H1 (cell line): ENCODE measurements at regions not wholly inside any gene's neighbourhood (a gene's known extent, or its start where the extent isn't known, plus 50 kb on each side); places are given as distances from the start of the nearest gene placed in this dataset.

ENCODE experiments used
- CTCF ChIA-PET: fragments of 300-600 bp; sonication (Branson Sonifier 250); formaldehyde crosslinking; loops from one replicate; lab custom pipeline; 2021; ENCODE audit not compliant: partially characterized antibody; lab: Charles Lee
- POLR2A ChIA-PET: fragments of 300-600 bp; sonication (Branson Sonifier 250); formaldehyde crosslinking; loops from one replicate; lab custom pipeline; 2021; ENCODE audit warnings: inconsistent platforms; ENCODE audit not compliant: partially characterized antibody; lab: Charles Lee
- DNase-seq, 2 experiments: peaks; one replicate each; pipeline versions ENCODE4 v3.0.0 to v3.0.0-alpha.2; 2010 to 2022; ENCODE audit warnings: low spot score in 2 of 2, low read depth in 1 of 2, mixed read lengths in 1 of 2
- FAIRE-seq: peaks from 2 replicates; lab custom pipeline; 2011; peaks lifted over from hg19 to GRCh38; lab: Jason Lieb, UNC
- H2AFZ ChIP-seq: 2 replicates; pipeline ENCODE4 v1.8.1; 2012; ENCODE audit warnings: low read length, inconsistent platforms
- H2AK5ac ChIP-seq: 2 replicates; pipeline ENCODE4 v1.6.1; 2013; ENCODE audit warnings: low read depth, low read length
- H2BK120ac ChIP-seq: replicated peaks from 2 replicates; pipeline ENCODE3; 2013; ENCODE audit warnings: low read depth, low read length, inconsistent platforms
- H2BK12ac ChIP-seq: 2 replicates; pipeline ENCODE4 v1.6.1; 2013; ENCODE audit warnings: low read depth, low read length
- H2BK15ac ChIP-seq: 2 replicates; pipeline ENCODE4 v1.6.1; 2013; ENCODE audit warnings: low read length
- H2BK20ac ChIP-seq: 2 replicates; pipeline ENCODE4 v1.6.1; 2013; ENCODE audit warnings: low read length
- H2BK5ac ChIP-seq: 2 replicates; pipeline ENCODE4 v1.6.1; 2013; ENCODE audit warnings: low read depth, low read length
- H3K14ac ChIP-seq: 2 replicates; pipeline ENCODE4 v1.6.1; 2013; ENCODE audit warnings: inconsistent platforms; ENCODE audit not compliant: insufficient read length
- H3K18ac ChIP-seq: 2 replicates; pipeline ENCODE4 v1.6.1; 2013; ENCODE audit warnings: low read length; ENCODE audit errors: extremely low read depth
- H3K23ac ChIP-seq: 2 replicates; pipeline ENCODE4 v1.6.1; 2013; ENCODE audit warnings: inconsistent platforms; ENCODE audit not compliant: insufficient read length
- H3K23me2 ChIP-seq: 2 replicates; pipeline ENCODE4 v1.6.1; 2013; ENCODE audit warnings: low read depth, low read length
- H3K27ac ChIP-seq: 2 replicates; pipeline ENCODE4 v1.6.1; 2011; ENCODE audit warnings: low read depth, low read length, inconsistent platforms
- H3K27me3 ChIP-seq, 4 experiments: replicated peaks in 1 of 4; 1 replicate in 1 of 4; 2 replicates in 3 of 4; pipeline versions ENCODE4 v1.6.1 to v1.8.1; 2011 to 2013; ENCODE audit warnings: low read length in 3 of 4, mild to moderate bottlenecking in 3 of 4, inconsistent platforms in 2 of 4, mixed read lengths in 2 of 4, moderate library complexity in 1 of 4; ENCODE audit not compliant: control insufficient read depth in 3 of 4, insufficient read depth in 3 of 4; ENCODE audit errors: extremely low read depth in 1 of 4
- H3K36me3 ChIP-seq, 4 experiments: 2 replicates each; pipeline versions ENCODE4 v1.6.1 to v1.8.1; 2011 to 2013; ENCODE audit warnings: mild to moderate bottlenecking in 4 of 4, low read length in 3 of 4, moderate library complexity in 2 of 4, control low read depth in 1 of 4, inconsistent platforms in 1 of 4; ENCODE audit not compliant: insufficient read depth in 4 of 4, control insufficient read depth in 2 of 4
- H3K4ac ChIP-seq: replicated peaks from 2 replicates; pipeline ENCODE3; 2013; ENCODE audit warnings: low read length, low read depth, mixed read lengths, inconsistent platforms; ENCODE audit not compliant: insufficient read length
- H3K4me1 ChIP-seq, 4 experiments: replicated peaks in 1 of 4; 1 replicate in 1 of 4; 2 replicates in 3 of 4; pipeline versions ENCODE4 v1.6.1 to v1.8.1; 2011 to 2013; ENCODE audit warnings: low read length in 3 of 4, inconsistent platforms in 2 of 4, mixed read lengths in 1 of 4; ENCODE audit not compliant: insufficient read depth in 4 of 4, control insufficient read depth in 3 of 4
- H3K4me2 ChIP-seq, 2 experiments: 2 replicates each; pipeline versions ENCODE4 v1.6.1 to v1.8.1; 2011 to 2013; ENCODE audit warnings: low read depth in 2 of 2, low read length in 2 of 2, control low read depth in 1 of 2, inconsistent platforms in 1 of 2, mild to moderate bottlenecking in 1 of 2; ENCODE audit not compliant: insufficient read depth in 1 of 2
- H3K4me3 ChIP-seq, 4 experiments: fragments of 200-600, 300-600 bp in 1 of 4; sonication (generic), shearing (Covaris generic), sonication (Bioruptor Twin) in 1 of 4; 2 replicates each; pipeline versions ENCODE4 v1.5.1 to v1.8.1; 2011 to 2016; ENCODE audit warnings: low read length in 4 of 4, low read depth in 3 of 4, control low read depth in 2 of 4, inconsistent platforms in 2 of 4, mild to moderate bottlenecking in 2 of 4, mixed read lengths in 1 of 4, moderate library complexity in 1 of 4; ENCODE audit not compliant: insufficient read depth in 2 of 4; ENCODE audit errors: extremely low read depth in 1 of 4
- H3K56ac ChIP-seq: replicated peaks from 2 replicates; pipeline ENCODE3; 2013; ENCODE audit warnings: low read depth, mild to moderate bottlenecking, mixed read lengths, low read length, inconsistent platforms; ENCODE audit not compliant: insufficient read length
- H3K79me1 ChIP-seq: 2 replicates; pipeline ENCODE4 v1.6.1; 2013; ENCODE audit warnings: low read depth, low read length, control low read depth
- H3K79me2 ChIP-seq, 2 experiments: 2 replicates each; pipeline versions ENCODE4 v1.6.1 to v1.8.1; 2012 to 2013; ENCODE audit warnings: low read length in 2 of 2, mild to moderate bottlenecking in 2 of 2, inconsistent platforms in 1 of 2; ENCODE audit not compliant: insufficient read depth in 2 of 2, control insufficient read depth in 1 of 2
- H3K9ac ChIP-seq, 4 experiments: replicated peaks in 1 of 4; 1 replicate in 1 of 4; 2 replicates in 3 of 4; pipeline versions ENCODE4 v1.6.1 to v1.8.1; 2011 to 2013; ENCODE audit warnings: low read depth in 3 of 4, low read length in 3 of 4, control low read depth in 2 of 4, mild to moderate bottlenecking in 2 of 4, moderate library complexity in 2 of 4, inconsistent platforms in 1 of 4; ENCODE audit errors: extremely low read depth in 1 of 4
- H3K9me3 ChIP-seq, 2 experiments: 2 replicates each; pipeline versions ENCODE4 v1.6.1 to v1.8.1; 2012 to 2013; ENCODE audit warnings: mild to moderate bottlenecking in 2 of 2, moderate library complexity in 2 of 2, control low read depth in 1 of 2, inconsistent platforms in 1 of 2, low read depth in 1 of 2, low read length in 1 of 2, mixed read lengths in 1 of 2; ENCODE audit not compliant: insufficient read depth in 2 of 2
- H4K20me1 ChIP-seq, 2 experiments: replicated peaks in 1 of 2; 2 replicates each; pipeline versions ENCODE3 to v1.8.1; 2011 to 2013; ENCODE audit warnings: inconsistent platforms in 2 of 2, low read length in 2 of 2, mild to moderate bottlenecking in 1 of 2; ENCODE audit not compliant: insufficient read depth in 2 of 2, control insufficient read depth in 1 of 2
- H4K5ac ChIP-seq: 2 replicates; pipeline ENCODE4 v1.6.1; 2013; ENCODE audit warnings: low read length, low read depth, mixed read lengths, inconsistent platforms; ENCODE audit not compliant: insufficient read length
- H4K8ac ChIP-seq: 2 replicates; pipeline ENCODE4 v1.8.0; 2013; ENCODE audit warnings: mild to moderate bottlenecking, moderate library complexity, low read length, inconsistent platforms; ENCODE audit not compliant: insufficient read depth; ENCODE audit errors: extremely low read depth
- H4K91ac ChIP-seq: replicated peaks from 2 replicates; pipeline ENCODE3; 2013; ENCODE audit warnings: low read length, mixed read lengths, inconsistent platforms; ENCODE audit not compliant: insufficient read length
- CBX5 ChIP-seq: fragments of 300-800, 300-1000 bp; sonication (generic); IDR thresholded peaks from 2 replicates; pipeline ENCODE4 v1.7.1; 2016; ENCODE audit warnings: antibody characterized with exemption, low read length, low read depth
- CHD2 ChIP-seq: IDR thresholded peaks from 2 replicates; pipeline ENCODE4 v1.6.1; 2012; ENCODE audit warnings: low read length, improper control_type of control experiment
- CREB1 ChIP-seq: IDR thresholded peaks from 2 replicates; pipeline ENCODE4 v1.6.1; 2012; ENCODE audit warnings: inconsistent platforms
- HDAC2 ChIP-seq, 2 experiments: fragments of 300-600 bp in 1 of 2; sonication (generic) in 1 of 2; IDR thresholded peaks; 2 replicates each; pipeline ENCODE4 v1.6.1; 2011 to 2012; ENCODE audit warnings: low read depth in 2 of 2, low read length in 2 of 2, mild to moderate bottlenecking in 2 of 2, moderate library complexity in 2 of 2, borderline replicate concordance in 1 of 2, inconsistent platforms in 1 of 2
- JUND ChIP-seq: IDR thresholded peaks from 2 replicates; pipeline ENCODE4 v1.6.1; 2011; ENCODE audit warnings: mild to moderate bottlenecking, improper control_type of control experiment, low read length
- KDM5A ChIP-seq: fragments of 200-600 bp; IDR thresholded peaks from 2 replicates; pipeline ENCODE4 v1.7.1; 2012; ENCODE audit warnings: mild to moderate bottlenecking, low read length, inconsistent platforms, mixed read lengths
- NRF1 ChIP-seq: IDR thresholded peaks from 2 replicates; pipeline ENCODE4 v1.6.1; 2011; ENCODE audit warnings: mild to moderate bottlenecking, low read depth, low read length, improper control_type of control experiment
- SIN3A ChIP-seq, 2 experiments: IDR thresholded peaks in 1 of 2; conservative IDR thresholded peaks in 1 of 2; 2 replicates each; pipeline ENCODE4 v1.6.1; 2011 to 2012; ENCODE audit warnings: low read length in 2 of 2, improper control_type of control experiment in 1 of 2, low read depth in 1 of 2, mild to moderate bottlenecking in 1 of 2
- SRF ChIP-seq: IDR thresholded peaks from 2 replicates; pipeline ENCODE4 v1.6.1; 2011; ENCODE audit warnings: mild to moderate bottlenecking, low read depth, low read length, moderate library complexity
- TEAD4 ChIP-seq: IDR thresholded peaks from 2 replicates; pipeline ENCODE4 v1.6.1; 2012; ENCODE audit warnings: low read depth, low read length, inconsistent platforms, mixed read lengths
- WGBS, 2 experiments: shearing (Covaris generic) in 1 of 2; methylation state at CpG; one replicate each; pipeline versions ENCODE4 v1.1.6 to v1.1.7; 2013 to 2015; ENCODE audit warnings: low lambda C conversion rate in 2 of 2, mixed read lengths in 2 of 2, inconsistent platforms in 1 of 2, low coverage in 1 of 2, missing lambda C conversion rate in 1 of 2; ENCODE audit not compliant: insufficient replicate concordance in 2 of 2, insufficient coverage in 1 of 2, insufficient read length in 1 of 2; ENCODE audit errors: extremely low coverage in 1 of 2, missing lambda C conversion rate in 1 of 2; 5-methylcytosine and 5-hydroxymethylcytosine counted together
- TF ChIP-seq, protein P1 (sequence below): IDR thresholded peaks from 2 replicates; pipeline ENCODE4 v1.6.1; 2012; ENCODE audit warnings: low read length, inconsistent platforms
- TF ChIP-seq, protein P2 (sequence below): IDR thresholded peaks from 2 replicates; pipeline ENCODE4 v1.6.1; 2012; ENCODE audit warnings: inconsistent platforms

DNA sequence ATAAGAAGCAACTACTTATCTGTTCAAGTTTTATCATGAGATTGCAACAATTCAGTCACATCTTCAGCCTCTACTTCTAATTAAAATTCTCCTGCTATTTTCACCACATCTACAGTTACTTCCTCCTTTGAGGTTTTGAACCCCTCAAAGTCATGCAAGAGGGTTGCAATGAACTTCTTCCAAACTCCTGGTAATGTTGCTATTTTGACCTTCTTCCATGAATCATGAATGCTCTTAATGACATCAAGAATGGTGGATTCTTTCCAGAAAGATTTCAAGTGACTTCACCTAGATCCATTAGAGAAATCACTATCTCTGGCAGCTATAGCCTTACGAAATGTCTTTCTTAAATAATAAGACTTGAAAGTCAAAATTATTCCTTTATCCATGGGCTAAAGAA lies 1052.8 kb upstream of the NRXN1 start:
- no peak overlapping the region for H3K56ac ChIP-seq
- H2BK120ac ChIP-seq, result no peak overlapping the region
- H3K27ac ChIP-seq, result no peak overlapping the region
- no peak overlapping the region for H4K8ac ChIP-seq
- H2BK5ac ChIP-seq, result no peak overlapping the region
- H3K23ac ChIP-seq, result no peak overlapping the region
- no peak overlapping the region for H2BK12ac ChIP-seq
- no peaks in the 10 kb centered on the region for H4K20me1 ChIP-seq
- ChIA-PET CTCF (no interaction called here), POLR2A (no interaction called here)
- H3K14ac ChIP-seq, result no peak overlapping the region
- H4K5ac ChIP-seq, result no peak overlapping the region
- H3K79me2 ChIP-seq, result no peaks in the 10 kb centered on the region
- H2BK15ac ChIP-seq, result no peak overlapping the region
- no peak overlapping the region for H4K91ac ChIP-seq
- no peak for TF ChIP-seq KDM5A
- TF ChIP-seq, protein P1, sequence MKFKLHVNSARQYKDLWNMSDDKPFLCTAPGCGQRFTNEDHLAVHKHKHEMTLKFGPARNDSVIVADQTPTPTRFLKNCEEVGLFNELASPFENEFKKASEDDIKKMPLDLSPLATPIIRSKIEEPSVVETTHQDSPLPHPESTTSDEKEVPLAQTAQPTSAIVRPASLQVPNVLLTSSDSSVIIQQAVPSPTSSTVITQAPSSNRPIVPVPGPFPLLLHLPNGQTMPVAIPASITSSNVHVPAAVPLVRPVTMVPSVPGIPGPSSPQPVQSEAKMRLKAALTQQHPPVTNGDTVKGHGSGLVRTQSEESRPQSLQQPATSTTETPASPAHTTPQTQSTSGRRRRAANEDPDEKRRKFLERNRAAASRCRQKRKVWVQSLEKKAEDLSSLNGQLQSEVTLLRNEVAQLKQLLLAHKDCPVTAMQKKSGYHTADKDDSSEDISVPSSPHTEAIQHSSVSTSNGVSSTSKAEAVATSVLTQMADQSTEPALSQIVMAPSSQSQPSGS, result no peak
- TF ChIP-seq JUND, result no peak
- TF ChIP-seq TEAD4, result no peak
- TF ChIP-seq SIN3A (conservative IDR thresholded peaks at IDR 0.05 in 1 of 2, IDR thresholded peaks at IDR 0.05 in 1 of 2; ENCODE audit: low read depth in 1 of 2, low read length in 2 of 2), result no peak
- TF ChIP-seq NRF1, result no peak
- TF ChIP-seq CBX5, result no peak
- no peak for TF ChIP-seq HDAC2 (IDR thresholded peaks at IDR 0.05; ENCODE audit: borderline replicate concordance in 1 of 2, low read depth in 2 of 2, low read length in 2 of 2)
- TF ChIP-seq, protein P2, sequence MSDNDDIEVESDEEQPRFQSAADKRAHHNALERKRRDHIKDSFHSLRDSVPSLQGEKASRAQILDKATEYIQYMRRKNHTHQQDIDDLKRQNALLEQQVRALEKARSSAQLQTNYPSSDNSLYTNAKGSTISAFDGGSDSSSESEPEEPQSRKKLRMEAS, result no peak
- TF ChIP-seq SRF, result no peak
- no peak for TF ChIP-seq CHD2
- no peak for TF ChIP-seq CREB1
- no peak overlapping the region for H3K9ac ChIP-seq
- H2AK5ac ChIP-seq, result no peak overlapping the region
- FAIRE-seq, result no peak
- WGBS, 2 experiments, result 93% methylated on average over 1 of the region's 1 CpG; no CpG with 5 or more reads in 1 of the 2 experiments
- no peaks in the 10 kb centered on the region for H3K27me3 ChIP-seq
- no peak overlapping the region for H2AFZ ChIP-seq
- no peaks in the 10 kb centered on the region for H3K79me1 ChIP-seq
- no peak overlapping the region for H2BK20ac ChIP-seq
- H3K9me3 ChIP-seq, result no peaks in the 10 kb centered on the region
- H3K4me3 ChIP-seq, result no peak overlapping the region
- no peak overlapping the region for H3K18ac ChIP-seq
- H3K4ac ChIP-seq, result no peak overlapping the region
- no peaks in the 10 kb centered on the region for H3K4me1 ChIP-seq
- no peak overlapping the region for H3K4me2 ChIP-seq
- DNase-seq, result no peak
- no peaks in the 10 kb centered on the region for H3K23me2 ChIP-seq
- H3K36me3 ChIP-seq, result no peaks in the 10 kb centered on the region
